Testis (tissue), 2 donors: ENCODE measurements at regions not wholly inside any gene's neighbourhood (a gene's known extent, or its start where the extent isn't known, plus 50 kb on each side); places are given as distances from the start of the nearest gene placed in this dataset.

Source experiments
- POLR2A ChIP-seq: fragments of 450-650 bp; IDR thresholded peaks from one replicate; pipeline ENCODE4 v1.6.1; 2017; ENCODE audit warnings: antibody characterized with exemption, mild to moderate bottlenecking, moderate library complexity
- TF ChIP-seq, protein P1 (sequence below), 3 experiments: fragments of 450-650 bp in 2 of 3; fragments of 200-600 bp in 1 of 3; sonication (generic) in 1 of 3; IDR thresholded peaks; one replicate each; pipeline ENCODE4 v1.5.1; 2016 to 2019; ENCODE audit warnings: antibody characterized with exemption in 3 of 3, mild to moderate bottlenecking in 2 of 3, moderate library complexity in 1 of 3

- TF ChIP-seq, protein P1, sequence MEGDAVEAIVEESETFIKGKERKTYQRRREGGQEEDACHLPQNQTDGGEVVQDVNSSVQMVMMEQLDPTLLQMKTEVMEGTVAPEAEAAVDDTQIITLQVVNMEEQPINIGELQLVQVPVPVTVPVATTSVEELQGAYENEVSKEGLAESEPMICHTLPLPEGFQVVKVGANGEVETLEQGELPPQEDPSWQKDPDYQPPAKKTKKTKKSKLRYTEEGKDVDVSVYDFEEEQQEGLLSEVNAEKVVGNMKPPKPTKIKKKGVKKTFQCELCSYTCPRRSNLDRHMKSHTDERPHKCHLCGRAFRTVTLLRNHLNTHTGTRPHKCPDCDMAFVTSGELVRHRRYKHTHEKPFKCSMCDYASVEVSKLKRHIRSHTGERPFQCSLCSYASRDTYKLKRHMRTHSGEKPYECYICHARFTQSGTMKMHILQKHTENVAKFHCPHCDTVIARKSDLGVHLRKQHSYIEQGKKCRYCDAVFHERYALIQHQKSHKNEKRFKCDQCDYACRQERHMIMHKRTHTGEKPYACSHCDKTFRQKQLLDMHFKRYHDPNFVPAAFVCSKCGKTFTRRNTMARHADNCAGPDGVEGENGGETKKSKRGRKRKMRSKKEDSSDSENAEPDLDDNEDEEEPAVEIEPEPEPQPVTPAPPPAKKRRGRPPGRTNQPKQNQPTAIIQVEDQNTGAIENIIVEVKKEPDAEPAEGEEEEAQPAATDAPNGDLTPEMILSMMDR (IDR thresholded peaks at IDR 0.05): no peak
- no peak for TF ChIP-seq POLR2A
Measured at GRCh38 chr6:26205161-26205624, 118.0 kb downstream of the HFE start.
